Motor neuron (in vitro differentiated cells): ENCODE measurements at regions not wholly inside any gene's neighbourhood (a gene's known extent, or its start where the extent isn't known, plus 50 kb on each side); places are given as distances from the start of the nearest gene placed in this dataset.
"Not testable (repeated sequence)": the region's sequence is repeated elsewhere in the genome, so short reads cannot be mapped to it uniquely, and the experiment has no call there.

Experiments
- ATAC-seq, 8 experiments: fragments of 200-7000 bp; cut with Tn5 transposase; replicated peaks in 6 of 8; 2 replicates each; pipeline ENCODE4 v1.8.0; 2021; ENCODE audit warnings: mild to moderate bottlenecking in 8 of 8, moderate library complexity in 8 of 8
- H3K27ac ChIP-seq, 2 donors: fragments of 250-450 bp; sonication (Bioruptor Pico); 2 replicates each; pipeline ENCODE4 v1.9.0; 2021; ENCODE audit warnings: antibody characterized with exemption in 2 of 2, mild to moderate bottlenecking in 2 of 2, moderate library complexity in 1 of 2
- H3K4me1 ChIP-seq, 2 donors: fragments of 250-450 bp; sonication (Bioruptor Pico); replicated peaks in 1 of 2; 2 replicates each; pipeline ENCODE4 v1.6.1; 2021; ENCODE audit warnings: antibody characterized with exemption in 2 of 2, mild to moderate bottlenecking in 2 of 2, moderate library complexity in 1 of 2
- H3K4me3 ChIP-seq, 5 donors: fragments of 250-450 bp; sonication (Bioruptor Pico); 2 replicates each; pipeline ENCODE4 v1.9.0; 2021; ENCODE audit warnings: antibody characterized with exemption in 5 of 5, mild to moderate bottlenecking in 5 of 5, moderate library complexity in 4 of 5
- WGBS, 10 experiments: fragments of 450-650 bp; shearing (Covaris generic); methylation state at CpG; one replicate each; pipeline ENCODE4 v1.0.0; 2022; 5-methylcytosine and 5-hydroxymethylcytosine counted together
- in situ Hi-C, 9 experiments: fragments of 400-800 bp; cut with MboI; loops; one replicate each; pipeline ENCODE4 v1.15.0; 2021; ENCODE audit warnings: low sequenced_read_pairs in 9 of 9, low pct_unique_long_range_greater_than_20kb in 2 of 9; ENCODE audit not compliant: unreplicated experiment in 9 of 9

DNA sequence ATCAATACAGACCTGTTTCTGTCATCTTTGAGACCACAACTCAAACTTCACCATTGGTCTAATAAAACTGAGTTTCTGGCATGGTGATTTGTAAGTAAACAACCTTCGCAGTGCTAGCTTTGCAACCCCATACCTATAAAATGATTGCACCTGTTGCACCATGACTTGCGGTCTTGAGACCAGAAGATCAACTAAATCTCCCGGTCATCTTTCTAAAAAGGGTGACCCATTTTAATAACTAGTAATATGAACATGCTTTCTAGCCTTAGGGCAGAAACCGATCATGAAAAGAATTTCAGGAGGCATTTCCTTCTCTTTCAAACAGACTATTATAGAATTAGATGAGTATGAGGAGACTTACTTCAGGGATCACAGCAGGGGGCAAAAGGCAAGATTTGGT is 151.9 kb upstream of the ZNF385D start:
- in situ Hi-C loops, result loop anchor here in 1 of 9 experiments (25.0 kb wide), 1 partner anchor 1391 kb away; no protein-coding TSS in a partner anchor
- H3K4me3 ChIP-seq, result no peak overlapping the region
- H3K27ac ChIP-seq, result no peak overlapping the region
- WGBS, 10 experiments, result 47 to 100% (median 96%) methylated on average over 1 to 4 of the region's 4 CpGs
- no peak for ATAC-seq
- H3K4me1 ChIP-seq, result no peaks in the 10 kb centered on the region

DNA sequence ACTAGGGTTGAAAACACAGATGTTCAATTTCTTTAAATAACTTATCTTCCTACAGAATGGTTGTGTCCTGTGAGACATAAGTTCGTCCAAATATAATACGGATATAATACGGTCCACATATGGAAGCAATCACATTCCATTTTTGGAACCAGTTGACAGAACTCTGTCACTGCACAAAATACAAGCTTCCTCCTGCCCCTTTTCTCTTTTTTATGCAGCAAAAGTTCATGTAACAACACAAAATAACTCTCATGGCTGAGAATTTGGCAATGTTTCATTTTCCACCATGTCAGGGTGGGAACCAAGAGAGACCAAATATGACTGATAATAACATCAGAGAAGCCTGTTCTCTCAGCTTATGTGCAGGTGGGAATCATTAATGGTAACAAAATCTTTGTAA is 158.1 kb upstream of the ZNF385D start:
- in situ Hi-C loops, result loop anchor here in 1 of 9 experiments (25.0 kb wide), 1 partner anchor 1397 kb away; no protein-coding TSS in a partner anchor
- ATAC-seq, result no peak
- WGBS, 10 experiments, result 0 to 100% (median 90%) methylated on average over 1 to 3 of the region's 3 CpGs; no CpG with 5 or more reads in 3 of the 10 experiments
- H3K4me3 ChIP-seq, result no peak overlapping the region
- H3K4me1 ChIP-seq, result peaks cover 0 to 6% of the 10 kb centered on the region in 2 donors
- no peak overlapping the region for H3K27ac ChIP-seq

DNA sequence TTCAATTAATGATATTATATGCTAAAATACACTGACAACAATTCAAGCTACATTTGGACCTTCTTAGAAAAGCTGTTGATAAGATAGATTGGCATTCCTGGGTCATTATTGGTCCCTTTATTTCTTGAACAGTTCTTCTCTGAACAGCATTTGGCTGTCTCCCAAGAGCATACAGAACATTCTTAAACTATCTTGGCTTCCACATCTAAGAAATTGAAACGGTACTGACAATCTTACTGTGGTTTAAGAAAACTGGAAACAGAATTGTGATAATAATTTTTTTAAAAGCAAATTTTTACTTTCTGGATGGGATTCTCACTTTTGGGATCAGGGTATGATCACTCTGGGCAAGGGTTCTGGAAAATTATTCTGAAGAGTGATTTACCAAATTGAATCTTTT is 161.7 kb upstream of the ZNF385D start:
- Histone ChIP-seq H3K27ac (no peak overlapping the region), H3K4me1 (peaks cover 0 to 10% of the 10 kb centered on the region in 2 donors), H3K4me3 (no peak overlapping the region)
- WGBS, 10 experiments, result 0 to 100% (median 38%) methylated on average over 1 of the region's 1 CpG; no CpG with 5 or more reads in 1 of the 10 experiments
- no peak for ATAC-seq
- in situ Hi-C loops, result loop anchor here in 1 of 9 experiments (25.0 kb wide), 1 partner anchor 1400 kb away; no protein-coding TSS in a partner anchor

DNA sequence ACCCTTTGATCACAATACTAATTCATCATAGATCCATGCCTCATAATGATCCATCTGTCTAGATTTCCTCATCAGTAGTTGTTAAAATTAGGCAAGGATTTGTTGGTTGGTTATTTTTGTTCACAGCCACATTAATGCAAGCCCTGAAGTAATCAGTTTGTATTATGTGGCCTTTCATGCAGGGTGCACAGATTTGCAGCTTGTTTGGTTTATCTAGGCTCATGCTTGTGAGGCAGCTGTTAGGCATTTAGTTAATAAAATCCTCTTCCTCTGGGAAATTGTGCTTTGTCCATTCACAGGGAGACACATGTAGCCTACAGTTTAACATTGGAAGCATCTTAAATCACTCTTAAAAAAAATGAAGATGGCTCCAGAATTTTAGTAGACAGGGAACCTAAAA is 162.8 kb upstream of the ZNF385D start:
- peak in 5 of 8 experiments; percentile 30 to 58 (median 55) for ATAC-seq
- Histone ChIP-seq H3K27ac (no peak overlapping the region), H3K4me1 (peaks cover 0 to 10% of the 10 kb centered on the region in 2 donors), H3K4me3 (no peak overlapping the region)
- in situ Hi-C loops, result loop anchor here in 1 of 9 experiments (25.0 kb wide), 1 partner anchor 1401 kb away; no protein-coding TSS in a partner anchor

DNA sequence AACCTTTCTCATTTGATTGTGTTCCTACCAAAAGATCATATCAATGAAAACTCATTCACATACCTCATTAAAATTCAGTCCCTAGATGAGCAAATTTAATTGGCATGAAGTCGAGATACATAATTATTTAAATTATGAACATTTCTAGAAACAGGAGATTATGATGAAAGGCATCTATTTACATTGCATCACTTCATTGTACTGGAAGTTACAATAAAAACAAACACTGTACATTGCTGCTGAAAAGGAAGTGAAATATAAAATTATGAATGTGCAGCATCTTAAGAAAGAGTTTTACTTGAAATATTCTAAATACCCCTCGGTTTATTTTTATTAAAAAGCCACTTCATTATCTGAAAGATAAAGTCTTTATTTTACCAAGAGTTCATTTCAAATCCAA is 163.4 kb upstream of the ZNF385D start:
- Histone ChIP-seq H3K4me1 (peaks cover 0 to 10% of the 10 kb centered on the region in 2 donors), H3K27ac (no peak overlapping the region), H3K4me3 (no peak overlapping the region)
- in situ Hi-C loops, result loop anchor here in 1 of 9 experiments (25.0 kb wide), 1 partner anchor 1402 kb away; no protein-coding TSS in a partner anchor
- no peak for ATAC-seq
- 10 to 100% (median 79%) methylated on average over 1 to 2 of the region's 2 CpGs for WGBS, 10 experiments

DNA sequence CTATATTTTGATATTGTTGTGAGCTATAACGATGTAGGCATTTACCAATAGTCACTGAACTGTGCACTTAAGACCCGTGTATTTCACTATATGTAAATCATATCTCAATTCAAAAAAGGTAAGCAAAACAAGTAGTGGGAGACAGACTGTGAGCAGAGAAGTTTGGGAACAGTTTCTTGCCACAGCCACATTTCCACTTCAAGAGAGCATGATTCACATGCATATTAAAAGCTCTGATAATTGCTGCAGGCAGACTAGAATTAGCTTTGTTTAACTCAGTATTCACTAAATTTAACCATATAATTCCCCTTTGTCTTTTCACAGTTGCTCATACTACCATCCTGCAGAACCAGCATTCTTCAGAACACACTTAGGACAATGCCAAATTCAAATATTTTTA is 168.4 kb upstream of the ZNF385D start:
- Histone ChIP-seq H3K4me3 (no peak overlapping the region), H3K27ac (no peak overlapping the region), H3K4me1 (peaks cover 0 to under 1% of the 10 kb centered on the region in 2 donors)
- ATAC-seq, result peak in 2 of 8 experiments; percentile 53 to 60
- in situ Hi-C loops, result loop anchor here in 1 of 9 experiments (25.0 kb wide), 1 partner anchor 1407 kb away; no protein-coding TSS in a partner anchor
- WGBS, 10 experiments, result 20 to 83% (median 65%) methylated on average over 1 to 2 of the region's 2 CpGs; no CpG with 5 or more reads in 2 of the 10 experiments

DNA sequence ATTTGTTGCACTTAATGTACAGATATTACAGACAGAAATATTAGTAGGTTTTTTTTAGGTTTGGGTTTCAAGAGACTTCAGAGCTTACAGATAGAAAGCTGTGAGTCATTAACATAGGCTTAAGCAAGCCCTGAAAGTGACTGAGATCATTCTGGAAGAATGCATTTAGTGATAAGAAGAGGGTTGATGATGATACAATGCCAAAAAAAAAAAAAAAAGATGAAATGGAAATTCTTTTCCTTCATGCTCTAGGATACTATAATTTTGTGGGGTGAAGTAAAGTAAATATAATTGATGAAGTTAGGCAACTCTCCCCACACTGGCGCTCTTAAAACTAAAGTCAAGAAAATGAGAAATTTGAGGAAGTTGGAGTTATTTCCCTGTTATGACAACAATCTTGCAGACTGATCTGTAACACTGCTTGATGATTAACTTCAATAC is 169.4 kb upstream of the ZNF385D start:
- ATAC-seq, result peak in 4 of 8 experiments; percentile 41 to 71 (median 46)
- Histone ChIP-seq H3K4me3 (no peak overlapping the region), H3K4me1 (no peaks in the 10 kb centered on the region), H3K27ac (no peak overlapping the region)
- in situ Hi-C loops, result loop anchor here in 1 of 9 experiments (25.0 kb wide), 1 partner anchor 1408 kb away; no protein-coding TSS in a partner anchor
- WGBS, 10 experiments, result 33 to 100% (median 83%) methylated on average over 1 of the region's 1 CpG; no CpG with 5 or more reads in 2 of the 10 experiments

DNA sequence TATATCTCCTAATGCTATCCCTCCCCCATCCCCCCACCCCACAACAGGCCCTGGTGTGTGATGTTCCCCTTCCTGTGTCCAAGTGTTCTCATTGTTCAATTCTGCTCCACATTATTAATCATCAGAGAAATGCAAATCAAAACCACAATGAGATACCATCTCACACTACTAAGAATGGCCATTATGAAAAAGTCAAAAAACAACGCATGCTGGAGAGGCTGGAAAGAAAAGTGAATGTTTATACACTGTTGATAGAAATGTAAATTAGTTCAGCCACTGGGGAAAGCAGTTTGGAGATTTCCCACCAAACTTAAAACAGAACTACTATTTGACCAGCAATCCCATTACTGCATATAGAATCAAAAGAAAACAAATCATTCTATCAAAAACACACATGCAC is 172.1 kb upstream of the ZNF385D start:
- in situ Hi-C loops, result loop anchor here in 1 of 9 experiments (25.0 kb wide), 1 partner anchor 1411 kb away; no protein-coding TSS in a partner anchor
- not testable (repeated sequence) for ATAC-seq, H3K4me1 ChIP-seq, H3K27ac ChIP-seq, H3K4me3 ChIP-seq
- whole genome bisulfite sequencing, 10 experiments, result 0 to 100% (median 59%) methylated on average over 1 of the region's 1 CpG; no CpG with 5 or more reads in 4 of the 10 experiments

DNA sequence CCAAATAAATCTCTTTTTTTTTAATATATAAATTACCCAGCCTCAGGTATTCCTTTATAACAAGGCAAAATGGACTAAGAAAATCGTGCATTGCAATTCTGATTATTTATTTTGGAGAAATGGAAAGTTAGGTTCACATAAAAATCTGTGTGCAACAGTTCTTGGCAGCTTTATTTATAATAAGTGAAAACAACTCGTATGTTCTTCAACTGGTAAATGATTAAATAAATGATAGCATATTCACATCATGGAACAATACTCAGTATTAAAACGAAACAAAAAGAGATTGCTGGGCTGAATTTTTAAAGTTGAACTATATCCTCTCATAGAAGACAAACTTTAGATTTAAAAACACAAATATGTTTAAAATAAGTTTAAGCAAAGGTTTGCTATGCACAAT is 176.3 kb upstream of the ZNF385D start:
- no peaks in the 10 kb centered on the region for H3K4me1 ChIP-seq
- no peak overlapping the region for H3K27ac ChIP-seq
- WGBS, 10 experiments, result 0 to 86% (median 54%) methylated on average over 1 to 3 of the region's 3 CpGs
- in situ Hi-C loops, result no loop called here
- ATAC-seq, result no peak
- no peak overlapping the region for H3K4me3 ChIP-seq

DNA sequence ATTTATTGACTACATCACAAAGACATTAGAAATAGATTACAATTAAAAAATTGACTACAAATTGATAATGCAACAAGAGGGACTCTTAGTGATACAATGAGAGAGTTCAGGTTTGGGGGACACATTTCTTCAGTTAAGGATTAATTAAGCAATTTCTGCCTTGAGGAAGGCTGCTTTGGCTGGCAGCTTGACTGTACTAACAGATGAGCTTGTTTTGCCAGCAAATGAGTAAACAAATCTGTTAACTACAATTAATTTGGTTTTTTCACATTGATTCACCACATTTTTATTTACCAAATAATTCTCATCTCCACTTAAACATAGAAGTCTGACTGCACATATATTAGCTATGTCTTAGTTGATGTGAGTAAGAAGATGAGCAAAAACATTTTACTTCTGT is 183.6 kb upstream of the ZNF385D start:
- no peak overlapping the region for H3K4me3 ChIP-seq
- in situ Hi-C loops, result no loop called here
- ATAC-seq, result no peak
- H3K27ac ChIP-seq, result no peak overlapping the region
- H3K4me1 ChIP-seq, result no peaks in the 10 kb centered on the region

DNA sequence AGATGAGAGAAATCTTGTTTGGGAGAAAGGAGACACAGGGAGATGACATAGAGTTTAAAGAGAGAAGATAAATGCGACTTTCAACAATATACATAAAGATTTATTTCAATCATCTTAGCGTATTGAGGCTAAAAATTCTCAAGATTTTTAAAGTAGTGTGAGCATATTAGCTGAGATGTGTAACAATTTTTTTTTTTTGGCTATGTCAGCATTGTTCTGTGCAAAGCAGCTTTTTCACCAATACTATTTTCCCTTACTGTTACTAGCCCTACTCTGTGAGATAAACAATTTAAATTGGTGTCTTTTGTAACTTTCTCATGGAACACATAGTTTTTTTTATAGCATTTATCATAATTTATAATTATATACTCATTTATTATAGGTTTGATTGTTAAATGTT is 185.2 kb upstream of the ZNF385D start:
- H3K4me3 ChIP-seq, result no peak overlapping the region
- ATAC-seq, result no peak
- in situ Hi-C loops, result no loop called here
- H3K4me1 ChIP-seq, result no peaks in the 10 kb centered on the region
- H3K27ac ChIP-seq, result no peak overlapping the region
- 71 to 100% (median 85%) methylated on average over 1 to 2 of the region's 2 CpGs for WGBS, 10 experiments

DNA sequence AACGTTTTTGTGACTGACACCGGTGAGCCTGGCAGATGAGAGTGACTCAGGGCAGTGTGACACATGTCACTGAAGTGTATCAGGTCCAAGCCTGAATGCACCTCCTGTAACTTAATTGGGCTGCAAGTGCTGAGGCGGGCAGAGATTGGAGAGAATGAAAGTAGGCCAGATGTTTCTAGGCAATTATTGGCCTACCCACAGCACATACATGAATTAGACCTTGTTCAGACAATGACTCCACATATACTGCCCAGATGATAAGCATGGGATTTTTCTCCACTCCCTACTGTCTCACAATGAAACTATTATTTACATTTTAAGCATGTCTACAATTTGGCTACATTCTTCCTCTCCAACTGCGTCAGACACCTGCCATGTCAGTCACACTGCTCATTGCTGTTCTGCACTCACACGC is 187.3 kb upstream of the ZNF385D start:
- H3K4me3 ChIP-seq, result no peak overlapping the region
- H3K27ac ChIP-seq, result no peak overlapping the region
- H3K4me1 ChIP-seq, result peaks cover 0 to 10% of the 10 kb centered on the region in 2 donors
- in situ Hi-C loops, result no loop called here
- ATAC-seq, result peak in 1 of 8 experiments; percentile 10
- 0 to 100% (median 97%) methylated on average over 1 to 5 of the region's 5 CpGs; no CpG with 5 or more reads in 2 of the 10 experiments for WGBS, 10 experiments

DNA sequence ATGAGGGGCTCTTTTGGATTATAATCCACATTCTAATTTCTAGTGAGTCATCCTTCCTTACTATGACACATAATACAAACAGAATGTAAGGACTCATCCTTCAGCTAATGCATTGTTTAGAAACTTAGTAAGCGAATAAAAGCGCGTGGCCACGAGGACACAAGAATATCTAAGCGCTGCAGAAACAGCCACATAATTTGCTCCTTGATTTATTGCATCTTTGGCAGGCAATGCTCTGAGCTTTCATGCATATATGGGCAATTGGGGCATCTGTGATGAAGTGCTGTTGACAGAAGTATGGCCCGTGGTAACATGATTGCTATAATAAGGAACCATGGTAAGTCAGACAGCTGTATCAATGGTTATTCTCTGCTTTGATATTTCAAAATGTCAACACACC is 191.3 kb upstream of the ZNF385D start:
- Histone ChIP-seq H3K4me1 (peaks cover 4 to 13% of the 10 kb centered on the region in 2 donors), H3K4me3 (no peak overlapping the region), H3K27ac (no peak overlapping the region)
- in situ Hi-C loops, result no loop called here
- WGBS, 10 experiments, result 6 to 80% (median 27%) methylated on average over 1 to 6 of the region's 6 CpGs; no CpG with 5 or more reads in 2 of the 10 experiments
- ATAC-seq, result peak; percentile 88 to 99 (median 95)

DNA sequence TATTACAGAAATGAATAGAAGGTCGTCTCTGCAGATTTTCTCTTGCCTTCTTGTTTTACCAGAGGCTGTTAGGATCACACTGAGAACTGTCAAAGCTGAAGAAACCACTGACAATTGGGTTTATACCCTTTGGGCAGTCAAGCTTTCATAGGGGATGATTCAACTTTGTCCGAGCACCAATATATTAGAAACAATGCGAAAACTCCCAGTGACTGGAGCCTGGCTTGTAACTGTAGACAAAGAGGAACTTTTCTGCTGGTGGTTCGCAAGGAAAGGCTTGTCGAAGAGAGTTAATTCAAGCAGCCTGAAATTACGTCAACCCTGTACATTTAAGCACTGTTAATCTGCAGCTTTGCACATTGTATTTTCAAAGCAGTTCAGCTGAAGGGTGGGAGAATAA is 193.2 kb upstream of the ZNF385D start:
- peak in 5 of 8 experiments; percentile 58 to 83 (median 63) for ATAC-seq
- Histone ChIP-seq H3K27ac (no peak overlapping the region), H3K4me3 (no peak overlapping the region), H3K4me1 (peaks cover 4 to 13% of the 10 kb centered on the region in 2 donors)
- in situ Hi-C loops, result no loop called here
- WGBS, 10 experiments, result 0 to 94% (median 52%) methylated on average over 2 to 6 of the region's 6 CpGs; no CpG with 5 or more reads in 1 of the 10 experiments
